Esophagus muscularis mucosa (tissue), 4 donors: ENCODE measurements at regions not wholly inside any gene's neighbourhood (a gene's known extent, or its start where the extent isn't known, plus 50 kb on each side); places are given as distances from the start of the nearest gene placed in this dataset.

Source experiments
- DNase-seq: peaks from one replicate; pipeline ENCODE4 v3.0.0-alpha.2; 2017; ENCODE audit errors: extremely low spot score
- H3K27ac ChIP-seq, 4 donors: fragments of 200-600 bp; sonication (generic); replicated peaks in 1 of 4; 1 replicate in 3 of 4; 2 replicates in 1 of 4; pipeline ENCODE4 v1.5.1; 2016 to 2019; ENCODE audit warnings: mild to moderate bottlenecking in 1 of 4
- H3K27me3 ChIP-seq, 4 donors: fragments of 200-600 bp; sonication (generic); one replicate each; pipeline versions ENCODE4 v1.5.1 to v1.6.0; 2016 to 2019
- H3K36me3 ChIP-seq, 4 donors: fragments of 200-600 bp; sonication (generic); one replicate each; pipeline ENCODE4 v1.5.1; 2016 to 2019
- H3K4me1 ChIP-seq, 4 donors: fragments of 200-600 bp; sonication (generic); one replicate each; pipeline ENCODE4 v1.5.1; 2016 to 2019
- H3K4me3 ChIP-seq, 4 donors: fragments of 200-600 bp; sonication (generic); 1 replicate in 2 of 4; 2 replicates in 2 of 4; pipeline ENCODE4 v1.5.1; 2016 to 2019; ENCODE audit warnings: mild to moderate bottlenecking in 4 of 4, moderate library complexity in 1 of 4
- H3K9me3 ChIP-seq, 4 donors: fragments of 200-600 bp; sonication (generic); 1 replicate in 3 of 4; 2 replicates in 1 of 4; pipeline ENCODE4 v1.5.1; 2016 to 2019
- EP300 ChIP-seq: sonication (generic); formaldehyde crosslinking; IDR thresholded peaks from one replicate; pipeline ENCODE4 v1.6.1; 2017; ENCODE audit warnings: antibody characterized with exemption
- POLR2A ChIP-seq: fragments of 450-650 bp; IDR thresholded peaks from one replicate; pipeline ENCODE4 v1.6.1; 2017; ENCODE audit warnings: antibody characterized with exemption, moderate library complexity, mild to moderate bottlenecking, low read depth
- POLR2AphosphoS5 ChIP-seq, 2 donors: sonication (generic); formaldehyde crosslinking; IDR thresholded peaks; one replicate each; pipeline ENCODE4 v1.6.1; 2017; ENCODE audit warnings: antibody characterized with exemption in 2 of 2
- WGBS: methylation state at CpG from one replicate; pipeline ENCODE4 v1.1.5; 2018; 5-methylcytosine and 5-hydroxymethylcytosine counted together
- intact Hi-C: fragments of 100-400 bp; cut with DNase I; formaldehyde crosslinking; loops from one replicate; pipeline ENCODE4 v1.15.1; 2023
- TF ChIP-seq, protein P1 (sequence below), 3 experiments: fragments of 200-600 bp in 2 of 3; fragments of 450-650 bp in 1 of 3; sonication (generic) in 2 of 3; IDR thresholded peaks; one replicate each; pipeline ENCODE4 v1.5.1; 2017 to 2019; ENCODE audit warnings: antibody characterized with exemption in 3 of 3, mild to moderate bottlenecking in 2 of 3, moderate library complexity in 1 of 3

DNA sequence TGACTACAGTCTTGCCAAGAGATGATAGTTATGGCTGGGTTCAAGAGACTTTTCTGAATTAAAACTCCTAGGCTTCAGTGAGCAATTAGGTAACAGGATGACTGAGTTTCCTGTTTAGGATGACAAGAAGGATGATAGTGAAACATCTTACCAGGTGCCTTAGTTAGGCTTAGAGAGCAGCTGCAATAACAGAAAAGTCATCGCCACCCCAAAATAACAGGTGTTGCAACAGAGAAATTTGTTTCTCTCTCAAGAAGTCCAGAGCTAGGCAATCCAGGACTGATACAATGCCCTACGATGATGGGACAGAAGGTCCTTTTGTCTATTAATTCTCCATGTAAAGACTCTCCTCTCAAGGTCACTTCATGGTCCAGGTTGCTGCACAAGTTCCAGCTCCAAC is 361.8 kb downstream of the CAAP1 start:
- whole genome bisulfite sequencing = 95% methylated on average over 2 of the region's 2 CpGs
- peaks cover 0 to under 1% (median 0%) of the 10 kb centered on the region in 4 donors for H3K4me1 ChIP-seq
- H3K27me3 ChIP-seq = no peaks in the 10 kb centered on the region
- H3K27ac ChIP-seq = no peak overlapping the region
- H3K4me3 ChIP-seq = no peak overlapping the region
- no peaks in the 10 kb centered on the region for H3K9me3 ChIP-seq
- no peak for DNase-seq
- intact Hi-C loops = no loop called here
- TF ChIP-seq EP300 (no peak), POLR2AphosphoS5 (IDR thresholded peaks at IDR 0.05) (no peak), POLR2A (no peak)
- TF ChIP-seq, protein P1, sequence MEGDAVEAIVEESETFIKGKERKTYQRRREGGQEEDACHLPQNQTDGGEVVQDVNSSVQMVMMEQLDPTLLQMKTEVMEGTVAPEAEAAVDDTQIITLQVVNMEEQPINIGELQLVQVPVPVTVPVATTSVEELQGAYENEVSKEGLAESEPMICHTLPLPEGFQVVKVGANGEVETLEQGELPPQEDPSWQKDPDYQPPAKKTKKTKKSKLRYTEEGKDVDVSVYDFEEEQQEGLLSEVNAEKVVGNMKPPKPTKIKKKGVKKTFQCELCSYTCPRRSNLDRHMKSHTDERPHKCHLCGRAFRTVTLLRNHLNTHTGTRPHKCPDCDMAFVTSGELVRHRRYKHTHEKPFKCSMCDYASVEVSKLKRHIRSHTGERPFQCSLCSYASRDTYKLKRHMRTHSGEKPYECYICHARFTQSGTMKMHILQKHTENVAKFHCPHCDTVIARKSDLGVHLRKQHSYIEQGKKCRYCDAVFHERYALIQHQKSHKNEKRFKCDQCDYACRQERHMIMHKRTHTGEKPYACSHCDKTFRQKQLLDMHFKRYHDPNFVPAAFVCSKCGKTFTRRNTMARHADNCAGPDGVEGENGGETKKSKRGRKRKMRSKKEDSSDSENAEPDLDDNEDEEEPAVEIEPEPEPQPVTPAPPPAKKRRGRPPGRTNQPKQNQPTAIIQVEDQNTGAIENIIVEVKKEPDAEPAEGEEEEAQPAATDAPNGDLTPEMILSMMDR (IDR thresholded peaks at IDR 0.05) = no peak
- H3K36me3 ChIP-seq = no peaks in the 10 kb centered on the region

DNA sequence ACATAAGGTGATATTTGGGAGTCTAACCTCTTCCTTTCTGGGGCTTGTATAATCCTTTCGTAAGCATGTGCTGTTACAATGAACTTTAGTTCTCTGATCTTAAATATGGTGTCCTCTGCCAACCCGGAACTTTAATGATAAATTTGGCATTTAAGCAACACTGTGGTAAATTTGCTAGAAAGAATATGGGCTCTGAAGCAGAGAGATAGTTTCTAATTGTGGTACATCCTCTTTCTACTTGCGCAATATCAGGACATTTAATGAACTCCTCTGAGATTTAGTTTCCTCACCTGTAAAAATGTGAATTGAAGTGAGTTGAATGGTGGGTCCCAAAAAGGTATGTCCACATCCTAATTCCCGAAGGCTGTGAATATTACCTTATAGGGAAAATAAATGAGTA is 364.7 kb downstream of the CAAP1 start:
- 87% methylated on average over 4 of the region's 4 CpGs for WGBS
- intact Hi-C loops = no loop called here

DNA sequence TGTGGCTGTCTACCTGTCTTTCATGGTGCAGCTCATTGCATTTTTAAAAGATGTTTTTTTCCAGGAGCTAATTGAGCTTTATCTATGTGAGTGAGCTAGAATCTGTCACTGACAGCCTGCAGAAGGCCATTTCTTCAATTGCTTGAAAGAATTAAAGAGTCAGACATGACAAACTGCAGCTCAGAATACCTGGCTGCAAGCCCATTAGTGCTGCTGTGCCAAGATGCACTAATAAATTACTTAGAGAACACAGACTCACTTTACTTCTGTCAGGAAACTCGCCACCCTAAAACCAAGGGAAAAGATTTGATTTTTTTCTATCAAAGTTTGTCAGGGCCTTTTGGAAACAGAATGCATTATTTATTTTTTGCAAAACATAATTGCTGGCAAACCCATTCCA is 368.3 kb downstream of the CAAP1 start:
- Histone ChIP-seq H3K27ac (no peak overlapping the region), H3K36me3 (no peaks in the 10 kb centered on the region), H3K9me3 (no peaks in the 10 kb centered on the region), H3K27me3 (no peaks in the 10 kb centered on the region), H3K4me3 (no peak overlapping the region), H3K4me1 (peaks cover 0 to 32% (median 28%) of the 10 kb centered on the region in 4 donors)
- TF ChIP-seq EP300 (no peak), POLR2AphosphoS5 (IDR thresholded peaks at IDR 0.05) (no peak), POLR2A (no peak)
- TF ChIP-seq, protein P1 (IDR thresholded peaks at IDR 0.05) = no peak
- intact Hi-C loops = no loop called here
- 8% methylated on average over 1 of the region's 1 CpG for WGBS
- DNase-seq = no peak

More for the DNA sequence above, 364.7 kb downstream of the CAAP1 start:
- TF ChIP-seq, protein P1 (IDR thresholded peaks at IDR 0.05) = no peak
- TF ChIP-seq EP300 = no peak
- no peak for TF ChIP-seq POLR2AphosphoS5 (IDR thresholded peaks at IDR 0.05)
- TF ChIP-seq POLR2A = no peak
- no peaks in the 10 kb centered on the region for H3K27me3 ChIP-seq
- no peak for DNase-seq
- no peak overlapping the region for H3K4me3 ChIP-seq
- no peaks in the 10 kb centered on the region for H3K9me3 ChIP-seq
- no peaks in the 10 kb centered on the region for H3K36me3 ChIP-seq
- H3K4me1 ChIP-seq = peaks cover 0 to 30% (median 25%) of the 10 kb centered on the region in 4 donors
- no peak overlapping the region for H3K27ac ChIP-seq

DNA sequence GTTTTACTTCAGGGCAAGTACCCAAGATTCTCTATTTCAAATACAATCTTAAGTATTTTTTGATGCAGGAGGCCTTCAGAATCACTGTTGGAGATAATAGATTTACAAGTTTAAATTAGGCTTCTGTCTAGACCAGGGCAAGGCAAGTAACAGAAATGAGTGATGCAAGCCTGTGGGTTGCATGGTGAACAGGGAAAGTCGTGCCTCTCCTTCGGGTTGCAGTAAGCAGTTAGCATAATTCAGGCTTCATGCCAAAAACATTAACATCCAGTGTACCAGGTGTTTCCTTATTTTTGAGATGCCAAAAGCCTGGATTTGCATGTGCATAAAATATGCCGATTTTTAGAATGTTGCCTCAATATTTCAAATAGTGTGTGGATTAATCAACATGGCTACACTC is 369.0 kb downstream of the CAAP1 start:
- Histone ChIP-seq H3K36me3 (no peaks in the 10 kb centered on the region), H3K4me1 (peaks cover 0 to 32% (median 28%) of the 10 kb centered on the region in 4 donors), H3K4me3 (no peak overlapping the region), H3K27me3 (no peaks in the 10 kb centered on the region), H3K27ac (no peak overlapping the region), H3K9me3 (no peaks in the 10 kb centered on the region)
- TF ChIP-seq POLR2A = no peak
- TF ChIP-seq POLR2AphosphoS5 (IDR thresholded peaks at IDR 0.05) = no peak
- TF ChIP-seq, protein P1 (IDR thresholded peaks at IDR 0.05) = no peak
- TF ChIP-seq EP300 = no peak
- intact Hi-C loops = no loop called here
- DNase-seq = no peak
- WGBS = 26% methylated on average over 3 of the region's 3 CpGs

DNA sequence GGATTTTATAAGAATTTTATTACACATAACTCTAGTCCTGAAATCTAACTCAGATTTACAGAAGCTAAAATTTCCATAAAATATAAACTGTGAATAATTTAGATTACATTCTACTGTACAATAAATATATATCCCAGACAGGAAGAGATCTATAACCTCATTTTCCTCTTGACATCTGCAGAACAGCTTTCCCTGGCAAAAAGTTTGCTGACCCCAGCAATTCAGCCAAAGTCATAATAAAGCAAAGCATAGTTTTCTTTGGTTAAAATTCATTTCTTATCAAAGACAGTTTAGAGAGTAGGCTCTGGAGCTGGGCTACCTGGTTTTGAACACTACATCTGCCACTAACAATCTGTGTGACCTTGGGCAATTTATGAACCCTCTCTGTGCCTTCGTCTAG is 372.5 kb downstream of the CAAP1 start:
- Histone ChIP-seq H3K4me1 (peaks cover 0 to 26% (median 24%) of the 10 kb centered on the region in 4 donors), H3K4me3 (no peak overlapping the region), H3K27ac (no peak overlapping the region), H3K36me3 (no peaks in the 10 kb centered on the region), H3K27me3 (no peaks in the 10 kb centered on the region), H3K9me3 (no peaks in the 10 kb centered on the region)
- WGBS = 85% methylated on average over 1 of the region's 1 CpG
- TF ChIP-seq, protein P1 (IDR thresholded peaks at IDR 0.05) = no peak
- no peak for TF ChIP-seq POLR2A
- DNase-seq = no peak
- intact Hi-C loops = no loop called here
